ENCODE measurements at regions not wholly inside any gene's neighbourhood (a gene's known extent, or its start where the extent isn't known, plus 50 kb on each side); places are given as distances from the start of the nearest gene placed in this dataset.

DNA sequence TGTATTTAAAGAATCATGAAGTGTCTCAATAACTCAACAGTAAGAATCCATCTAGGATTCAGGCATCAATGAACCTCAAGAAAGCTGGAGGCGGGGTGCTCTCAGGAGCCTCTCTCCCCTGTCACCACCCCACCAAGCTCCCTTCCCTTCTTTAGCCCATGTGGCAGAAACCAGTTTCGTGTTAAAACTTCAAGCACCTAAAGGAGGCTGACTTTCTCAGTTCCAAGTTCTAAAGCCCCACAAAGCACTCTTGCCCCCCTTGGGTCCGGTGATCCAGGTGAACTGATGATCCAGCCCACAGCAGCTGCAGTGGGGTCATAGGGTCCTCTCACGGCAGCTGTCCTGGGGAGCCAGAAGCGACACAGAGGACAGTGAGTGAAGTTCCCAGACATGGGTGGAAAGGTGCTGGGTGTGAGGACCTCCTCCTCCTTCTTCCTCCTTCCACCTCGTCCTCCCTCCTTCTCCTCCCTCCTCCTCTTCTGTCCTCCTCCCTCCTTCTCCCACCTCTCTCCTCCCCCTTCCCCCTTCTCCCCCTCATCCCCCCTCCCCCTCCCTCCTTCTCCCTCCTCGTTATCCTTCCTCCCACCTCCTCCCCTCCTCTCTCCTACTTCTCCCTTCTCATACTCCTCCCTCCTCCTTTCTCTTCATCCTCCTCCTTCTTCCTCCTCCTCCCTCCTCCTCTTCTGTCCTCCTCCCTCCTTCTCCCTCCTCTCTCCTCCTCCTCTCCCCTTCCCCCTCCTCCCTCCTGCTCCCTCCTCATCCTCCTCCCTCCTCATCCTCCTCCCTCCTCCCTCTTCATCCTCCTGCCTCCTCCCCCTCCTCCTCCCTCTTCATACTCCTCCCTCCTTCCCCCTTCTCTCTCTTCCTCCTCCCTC, 192.4 kb upstream of the AGAP1 start:
- TF ChIP-seq, protein P1, sequence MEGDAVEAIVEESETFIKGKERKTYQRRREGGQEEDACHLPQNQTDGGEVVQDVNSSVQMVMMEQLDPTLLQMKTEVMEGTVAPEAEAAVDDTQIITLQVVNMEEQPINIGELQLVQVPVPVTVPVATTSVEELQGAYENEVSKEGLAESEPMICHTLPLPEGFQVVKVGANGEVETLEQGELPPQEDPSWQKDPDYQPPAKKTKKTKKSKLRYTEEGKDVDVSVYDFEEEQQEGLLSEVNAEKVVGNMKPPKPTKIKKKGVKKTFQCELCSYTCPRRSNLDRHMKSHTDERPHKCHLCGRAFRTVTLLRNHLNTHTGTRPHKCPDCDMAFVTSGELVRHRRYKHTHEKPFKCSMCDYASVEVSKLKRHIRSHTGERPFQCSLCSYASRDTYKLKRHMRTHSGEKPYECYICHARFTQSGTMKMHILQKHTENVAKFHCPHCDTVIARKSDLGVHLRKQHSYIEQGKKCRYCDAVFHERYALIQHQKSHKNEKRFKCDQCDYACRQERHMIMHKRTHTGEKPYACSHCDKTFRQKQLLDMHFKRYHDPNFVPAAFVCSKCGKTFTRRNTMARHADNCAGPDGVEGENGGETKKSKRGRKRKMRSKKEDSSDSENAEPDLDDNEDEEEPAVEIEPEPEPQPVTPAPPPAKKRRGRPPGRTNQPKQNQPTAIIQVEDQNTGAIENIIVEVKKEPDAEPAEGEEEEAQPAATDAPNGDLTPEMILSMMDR (IDR thresholded peaks at IDR 0.05; ENCODE audit: insufficient read depth, low read length) = no peak
- no peak for TF ChIP-seq POLR2AphosphoS5 (IDR thresholded peaks at IDR 0.05; ENCODE audit: low read depth)
